Testis (tissue), 2 donors: ENCODE measurements at regions not wholly inside any gene's neighbourhood (a gene's known extent, or its start where the extent isn't known, plus 50 kb on each side); places are given as distances from the start of the nearest gene placed in this dataset.

ENCODE experiments used
- CTCF ChIP-seq, 3 experiments: fragments of 450-650 bp in 2 of 3; fragments of 200-600 bp in 1 of 3; sonication (generic) in 1 of 3; IDR thresholded peaks; one replicate each; pipeline ENCODE4 v1.5.1; 2016 to 2019; ENCODE audit warnings: antibody characterized with exemption in 3 of 3, mild to moderate bottlenecking in 2 of 3, moderate library complexity in 1 of 3
- POLR2A ChIP-seq: fragments of 450-650 bp; IDR thresholded peaks from one replicate; pipeline ENCODE4 v1.6.1; 2017; ENCODE audit warnings: antibody characterized with exemption, mild to moderate bottlenecking, moderate library complexity

GRCh38 chr2:6310256-6311215 is 555.2 kb downstream of the CMPK2 start:
- TF ChIP-seq POLR2A = no peak
- TF ChIP-seq CTCF (IDR thresholded peaks at IDR 0.05) = no peak
